GM12878 (cell line): ENCODE measurements at regions not wholly inside any gene's neighbourhood (a gene's known extent, or its start where the extent isn't known, plus 50 kb on each side); places are given as distances from the start of the nearest gene placed in this dataset.

Experiments used
- ATAC-seq: fragments of 200-7000 bp; cut with Tn5 transposase; 3 replicates; pipeline ENCODE4 v1.9.1; 2020; ENCODE audit warnings: mild to moderate bottlenecking, moderate library complexity
- BruUV-seq: library from RNA; stranded (reverse); fragments of 400-500 nt; replicated peaks from 2 replicates; lab custom pipeline; 2021; lab: Mats Ljungman, UMichigan
- CTCF ChIA-PET: fragments of 300-600 bp; sonication (Branson Sonifier 250); formaldehyde crosslinking; extraction: SDS; loops from one replicate; lab custom pipeline; 2021; ENCODE audit warnings: inconsistent platforms; lab: Yijun Ruan, JAX
- POLR2A ChIA-PET: fragments of 350-600 bp; formaldehyde crosslinking; extraction: SDS; loops from one replicate; lab custom pipeline; 2021; ENCODE audit warnings: inconsistent platforms; lab: Charles Lee
- RAD21 ChIA-PET: fragments of 300-600 bp; sonication (Branson Sonifier 250); formaldehyde crosslinking; loops from one replicate; lab custom pipeline; 2023; ENCODE audit warnings: antibody characterized with exemption; ENCODE audit not compliant: unreplicated experiment; lab: Charles Lee
- SMC1A ChIA-PET: fragments of 300-600 bp; sonication (Branson Sonifier 250); formaldehyde crosslinking; loops from one replicate; lab custom pipeline; 2023; ENCODE audit not compliant: unreplicated experiment, uncharacterized antibody; lab: Charles Lee
- DNase-seq: peaks from one replicate; pipeline ENCODE4 v3.0.0-alpha.2; 2011; ENCODE audit warnings: low read depth, low spot score
- FAIRE-seq: peaks from 3 replicates; lab custom pipeline; 2011; peaks lifted over from hg19 to GRCh38; lab: Jason Lieb, UNC
- H2AFZ ChIP-seq: 2 replicates; pipeline ENCODE4 v1.6.0; 2011; ENCODE audit warnings: low read depth, low read length, control low read depth; ENCODE audit not compliant: control insufficient read depth
- H3K27ac ChIP-seq: 2 replicates; pipeline ENCODE4 v1.5.1; 2011; ENCODE audit warnings: control low read depth; ENCODE audit not compliant: control insufficient read depth, insufficient read depth
- H3K27me3 ChIP-seq, 2 experiments: replicated peaks in 1 of 2; 2 replicates each; pipeline versions ENCODE4 v1.6.0 to v1.6.1; 2011; ENCODE audit warnings: low read length in 1 of 2; ENCODE audit not compliant: control insufficient read depth in 2 of 2, insufficient read depth in 2 of 2
- H3K36me3 ChIP-seq, 2 experiments: 2 replicates each; pipeline ENCODE4 v1.5.1; 2011; ENCODE audit warnings: low read length in 1 of 2; ENCODE audit not compliant: control insufficient read depth in 2 of 2, insufficient read depth in 2 of 2
- H3K4me1 ChIP-seq: 2 replicates; pipeline ENCODE4 v1.6.1; 2011; ENCODE audit warnings: mild to moderate bottlenecking, low read length, moderate library complexity, mixed read lengths; ENCODE audit not compliant: control insufficient read depth, insufficient read depth
- H3K4me2 ChIP-seq: 2 replicates; pipeline ENCODE4 v1.6.0; 2011; ENCODE audit warnings: control low read depth; ENCODE audit not compliant: control insufficient read depth, insufficient read depth
- H3K4me3 ChIP-seq: fragments of 200-600 bp; sonication (generic); 2 replicates; pipeline ENCODE4 v1.5.1; 2016
- H3K79me2 ChIP-seq: 2 replicates; pipeline ENCODE4 v1.6.0; 2011; ENCODE audit warnings: low read length; ENCODE audit not compliant: control insufficient read depth, insufficient read depth
- H3K9ac ChIP-seq: 2 replicates; pipeline ENCODE4 v1.8.0; 2011; ENCODE audit warnings: low read length, control low read depth, mixed read lengths; ENCODE audit not compliant: control insufficient read depth, insufficient read depth
- H3K9me3 ChIP-seq: replicated peaks from 3 replicates; pipeline ENCODE4 v1.5.1; 2011; ENCODE audit warnings: mild to moderate bottlenecking, low read length; ENCODE audit not compliant: control insufficient read depth, insufficient read depth
- H4K20me1 ChIP-seq: 2 replicates; pipeline ENCODE4 v1.6.0; 2011; ENCODE audit not compliant: control insufficient read depth, insufficient read depth
- ATF7 ChIP-seq: fragments of 450-650 bp; IDR thresholded peaks from 2 replicates; pipeline ENCODE4 v1.6.1; 2016; ENCODE audit warnings: low read depth, mild to moderate bottlenecking
- E2F4 ChIP-seq: IDR thresholded peaks from 2 replicates; pipeline ENCODE4 v1.6.1; 2012; ENCODE audit warnings: low read depth, low read length, improper control_type of control experiment
- HCFC1 ChIP-seq: fragments of 150-350 bp; IDR thresholded peaks from 2 replicates; pipeline ENCODE4 v1.6.1; 2014; ENCODE audit warnings: low read length
- IRF3 ChIP-seq: fragments of 450-650 bp; IDR thresholded peaks from 2 replicates; pipeline ENCODE4 v1.6.1; 2014; ENCODE audit warnings: mild to moderate bottlenecking
- PBX3 ChIP-seq: IDR thresholded peaks from 2 replicates; pipeline ENCODE4 v1.6.1; 2011; ENCODE audit warnings: mild to moderate bottlenecking, low read depth, low read length, moderate library complexity; ENCODE audit not compliant: insufficient replicate concordance
- RAD21 ChIP-seq: IDR thresholded peaks from 2 replicates; pipeline ENCODE4 v1.6.1; 2011; ENCODE audit warnings: mild to moderate bottlenecking, low read depth, low read length, moderate library complexity; ENCODE audit not compliant: insufficient read depth
- RELA ChIP-seq: fragments of 450-650 bp; IDR thresholded peaks from 2 replicates; pipeline ENCODE4 v1.8.0; 2014; ENCODE audit warnings: borderline replicate concordance; ENCODE audit not compliant: partially characterized antibody
- SPI1 ChIP-seq: IDR thresholded peaks from 2 replicates; pipeline ENCODE4 v1.6.1; 2011; ENCODE audit warnings: low read depth, mild to moderate bottlenecking, low read length, moderate library complexity, borderline replicate concordance; ENCODE audit not compliant: insufficient read depth
- ZBTB4 ChIP-seq: fragments of 450-650 bp; formaldehyde crosslinking; IDR thresholded peaks from 2 replicates; pipeline ENCODE4 v1.4.0; 2022; ENCODE audit warnings: mild to moderate bottlenecking, moderate library complexity
- ZNF274 ChIP-seq: IDR thresholded peaks from one replicate; pipeline ENCODE4 v1.8.0; 2011; ENCODE audit not compliant: insufficient read length, insufficient read depth
- WGBS: methylation state at CpG from one replicate; pipeline ENCODE4 v1.1.6; 2016; ENCODE audit warnings: low lambda C conversion rate; ENCODE audit not compliant: insufficient replicate concordance, insufficient coverage; ENCODE audit errors: missing lambda C conversion rate; 5-methylcytosine and 5-hydroxymethylcytosine counted together
- in situ Hi-C: fragments of 300-500 bp; cut with MboI; formaldehyde crosslinking; loops from 9 replicates; pipeline ENCODE4 v1.14.3; 2018; ENCODE audit warnings: mixed read lengths
- intact Hi-C: fragments of 100-400 bp; cut with micrococcal nuclease; formaldehyde crosslinking; loops from one replicate; pipeline ENCODE4 v1.14.2; 2022; ENCODE audit not compliant: unreplicated experiment

- FAIRE-seq (no peak), ATAC-seq (no peak), DNase-seq (no peak)
- in situ Hi-C loops = no loop called here
- Histone ChIP-seq H3K27me3 (no peaks in the 10 kb centered on the region), H2AFZ (no peak overlapping the region), H3K4me2 (no peak overlapping the region), H3K4me1 (no peaks in the 10 kb centered on the region), H4K20me1 (no peaks in the 10 kb centered on the region), H3K9ac (no peak overlapping the region), H3K4me3 (no peak overlapping the region), H3K9me3 (no peaks in the 10 kb centered on the region), H3K79me2 (no peaks in the 10 kb centered on the region), H3K36me3 (no peaks in the 10 kb centered on the region), H3K27ac (no peak overlapping the region)
- ChIA-PET SMC1A (interaction anchor here (0.6 kb wide), 1 partner anchor 33 kb away, joined by 3 read pairs; no protein-coding TSS in a partner anchor), CTCF (interaction anchor here (0.8 kb wide), 1 partner anchor 385 kb away, joined by 3 read pairs; no protein-coding TSS in a partner anchor), RAD21 (no interaction called here), POLR2A (no interaction called here)
- WGBS = 4% methylated on average over 2 of the region's 2 CpGs
- no TSS peak for BruUV-seq
- no peak for TF ChIP-seq RAD21
- intact Hi-C loops = no loop called here
Observed at GRCh38 chr9:10774051-10774450, 161.2 kb upstream of the PTPRD start.

GRCh38 chr9:10785255-10785654 is 172.5 kb upstream of the PTPRD start:
- RAD21 ChIA-PET = no interaction called here
- Histone ChIP-seq H4K20me1 (no peaks in the 10 kb centered on the region), H3K9me3 (no peaks in the 10 kb centered on the region; the same call in 2 of the 3 replicates), H3K36me3 (no peaks in the 10 kb centered on the region), H3K79me2 (no peaks in the 10 kb centered on the region), H3K27me3 (no peaks in the 10 kb centered on the region), H3K4me2 (no peak overlapping the region), H3K4me3 (no peak overlapping the region), H3K9ac (no peak overlapping the region), H3K4me1 (no peaks in the 10 kb centered on the region), H3K27ac (no peak overlapping the region), H2AFZ (no peak overlapping the region)
- intact Hi-C loops (no loop called here), in situ Hi-C loops (no loop called here)
- POLR2A ChIA-PET = no interaction called here
- 3% methylated on average over 3 of the region's 3 CpGs for WGBS
- SMC1A ChIA-PET = no interaction called here
- no peak for ATAC-seq
- DNase-seq = no peak
- FAIRE-seq = no peak
- BruUV-seq = no TSS peak
- CTCF ChIA-PET = no interaction called here
- no peak for TF ChIP-seq ATF7
- TF ChIP-seq PBX3 = no peak
- TF ChIP-seq RELA = no peak
- TF ChIP-seq HCFC1 = no peak
- no peak for TF ChIP-seq E2F4
- TF ChIP-seq ZNF274 = no peak
- TF ChIP-seq ZBTB4 (CRISPR knock-in tag) = no peak
- TF ChIP-seq SPI1 = no peak
- no peak for TF ChIP-seq IRF3
